Stimulated activated CD4-positive, alpha-beta T cell treated with anti-CD3 and anti-CD28 coated beads, Interleukin-4, amount 100 ng/mL, for 4 hours (primary cell): ENCODE measurements at regions not wholly inside any gene's neighbourhood (a gene's known extent, or its start where the extent isn't known, plus 50 kb on each side); places are given as distances from the start of the nearest gene placed in this dataset.

Source experiments
- DNase-seq, 2 experiments: peaks; one replicate each; pipeline ENCODE4 v3.0.0-alpha.2; 2020

DNA sequence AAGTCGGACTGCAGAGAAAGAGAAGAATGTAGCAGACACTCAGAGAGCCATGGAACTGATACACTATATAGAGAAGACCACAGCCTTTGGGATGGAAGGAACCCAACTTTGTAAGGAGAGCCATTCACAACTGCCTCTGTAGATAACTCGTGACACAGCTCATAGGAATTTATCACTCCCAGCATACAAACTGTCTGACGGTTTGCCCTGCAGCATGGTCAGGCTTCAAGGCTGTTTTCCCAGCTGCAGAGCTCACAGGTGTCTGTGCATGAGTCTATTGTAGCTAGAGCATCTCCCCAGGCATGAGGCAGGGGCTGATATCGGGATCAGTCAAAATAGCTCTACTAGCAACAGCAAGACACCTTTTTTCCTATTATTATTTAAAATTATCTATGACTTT, 130.5 kb upstream of the DTNBP1 start:
- no peak for DNase-seq

DNA sequence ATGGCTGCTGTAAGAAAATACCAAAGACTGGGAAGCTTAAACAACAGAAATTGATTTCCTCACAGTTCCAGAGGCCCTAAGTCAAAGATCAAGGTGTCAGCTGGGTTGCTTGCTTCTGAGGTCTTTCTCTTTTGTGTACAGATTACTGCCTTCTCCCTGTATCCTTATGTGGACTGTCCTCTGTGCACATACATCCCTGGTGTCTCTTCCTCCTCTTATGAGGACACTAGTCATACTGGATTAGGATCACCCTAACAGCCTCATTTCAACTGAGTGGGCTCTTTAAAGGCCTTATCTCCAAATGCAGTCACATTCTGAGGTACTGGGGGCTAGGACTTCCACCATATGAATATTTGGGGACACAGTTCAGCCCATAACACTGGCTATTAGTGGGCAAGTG, 130.0 kb upstream of the DTNBP1 start:
- DNase-seq: no peak

DNA sequence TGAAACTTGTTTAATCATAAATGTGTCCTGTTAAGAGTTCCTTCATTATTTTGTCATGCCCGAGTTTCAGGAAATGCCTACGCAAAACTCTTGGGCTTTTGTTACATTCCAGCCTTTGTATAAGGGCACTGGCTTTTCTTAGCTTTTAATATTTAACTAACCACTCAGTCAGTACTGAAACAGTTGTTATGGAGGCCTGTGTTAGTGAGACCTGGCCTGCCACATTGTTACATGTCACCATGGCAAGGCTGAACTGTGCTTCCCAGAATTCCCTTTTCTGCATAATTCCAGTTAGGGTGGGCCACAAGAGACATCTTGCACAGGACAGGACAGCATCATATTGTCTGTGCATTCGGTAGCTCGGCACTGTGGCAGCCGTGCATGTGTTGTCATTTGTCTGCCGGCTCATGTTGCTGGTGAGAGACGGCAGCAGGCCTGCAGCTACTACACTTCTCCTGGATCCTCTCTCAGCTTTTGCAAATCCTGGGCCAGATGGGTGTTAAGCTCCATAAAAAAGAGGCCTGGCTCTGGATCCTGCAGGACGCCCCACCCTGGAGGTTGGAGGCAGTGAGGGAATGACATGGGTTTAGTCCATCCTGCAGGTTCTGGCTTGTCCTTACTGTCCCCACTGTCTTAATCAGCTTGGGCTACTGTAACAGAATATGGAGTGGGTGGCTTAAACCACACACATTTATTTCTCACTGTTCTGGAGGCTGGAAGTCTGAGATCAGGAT, 128.8 kb upstream of the DTNBP1 start:
- DNase-seq: no peak

DNA sequence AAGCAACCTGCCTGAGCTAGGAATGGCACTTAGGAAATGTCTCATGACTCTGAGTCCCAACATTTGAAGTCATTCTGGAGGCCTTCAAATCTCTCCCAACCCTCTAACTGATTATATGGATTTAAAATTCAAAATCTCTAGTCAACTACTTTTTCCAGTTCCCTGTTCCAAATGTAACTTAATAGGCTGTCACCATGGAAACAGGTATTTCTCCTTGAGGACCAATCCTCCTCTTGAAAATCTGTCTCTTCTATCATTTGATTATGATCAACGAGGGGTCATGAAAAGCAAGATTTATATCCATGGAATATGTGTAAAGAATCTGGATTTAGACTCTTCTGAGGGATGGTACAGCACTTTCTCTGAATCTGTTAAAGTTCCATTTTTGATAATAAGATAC, 127.3 kb upstream of the DTNBP1 start:
- DNase-seq: no peak

DNA sequence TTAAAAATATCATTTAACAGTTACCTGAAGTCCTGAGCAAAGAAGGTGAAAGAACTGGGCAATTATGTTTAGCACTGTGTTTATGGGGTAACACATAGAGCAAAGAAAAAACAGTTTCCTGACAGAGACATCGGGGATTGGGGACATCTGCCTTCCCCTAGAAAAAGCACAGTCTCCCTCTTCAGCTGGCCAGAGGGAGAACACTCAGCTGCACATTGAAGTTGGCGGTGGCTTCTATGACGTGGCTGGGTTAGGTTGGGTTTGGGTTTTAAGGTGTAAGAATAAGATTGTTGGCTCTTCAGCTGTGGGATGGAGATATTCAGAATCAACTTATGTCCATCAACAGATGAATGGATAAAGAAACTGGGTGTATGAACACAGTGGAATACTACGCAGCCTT, 124.0 kb upstream of the DTNBP1 start:
- DNase-seq: no peak

DNA sequence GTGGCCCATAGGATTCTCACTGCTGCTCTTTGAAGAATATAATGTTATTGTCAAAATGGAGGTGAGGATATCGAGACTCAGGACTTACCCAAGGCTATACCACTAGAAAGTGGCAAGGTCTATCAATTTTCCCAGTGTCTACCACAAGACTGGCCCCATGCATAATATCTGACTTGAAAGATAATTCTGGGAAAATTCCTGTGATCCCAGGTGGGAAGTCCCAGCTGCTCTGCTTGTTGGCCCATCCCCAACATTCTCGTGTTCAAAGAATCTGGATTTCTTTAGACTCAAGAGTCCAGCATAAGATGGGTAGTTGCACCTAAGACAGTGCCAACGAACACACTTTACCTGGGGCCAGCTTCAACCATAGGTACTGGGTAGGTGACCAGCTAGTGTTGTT, 120.7 kb upstream of the DTNBP1 start:
- DNase-seq: no peak

DNA sequence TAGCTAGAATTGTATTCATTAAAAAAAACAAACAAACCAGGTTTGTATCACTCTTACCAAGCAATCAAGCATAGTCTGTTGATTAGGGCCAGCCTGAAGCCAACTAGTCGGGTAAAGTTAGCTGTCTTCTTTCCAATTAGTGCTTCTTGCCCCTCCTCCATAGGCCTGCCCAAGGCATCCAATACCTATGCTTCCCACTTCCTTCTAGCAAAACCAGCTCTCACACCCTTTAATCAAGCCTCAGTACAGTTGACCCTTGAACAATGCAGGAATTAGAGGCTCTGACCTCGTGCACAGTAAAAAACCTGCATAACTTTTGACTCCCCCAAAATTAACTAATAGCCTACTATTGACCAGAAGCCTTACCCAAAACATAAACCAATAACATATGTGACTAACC, 119.1 kb upstream of the DTNBP1 start:
- no peak for DNase-seq

DNA sequence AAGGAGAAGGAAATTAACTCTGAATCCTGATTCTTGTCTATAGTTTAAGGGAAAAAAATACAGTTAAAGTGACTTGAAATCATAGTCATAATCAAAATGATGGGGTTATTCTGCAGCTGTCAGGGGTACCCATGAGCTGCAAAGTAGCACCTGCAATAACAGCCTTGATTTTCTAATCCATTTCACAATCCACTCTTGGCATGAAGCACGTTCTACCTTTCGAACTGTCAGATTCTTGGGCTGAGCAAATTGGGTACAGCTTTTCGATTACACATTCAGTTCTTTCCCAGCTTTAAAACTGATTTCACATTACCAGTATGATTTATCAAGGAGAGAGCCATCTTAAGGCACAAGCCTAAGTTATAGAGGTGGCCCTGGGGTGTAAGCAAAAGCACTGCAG, 118.5 kb upstream of the DTNBP1 start:
- DNase-seq: no peak

DNA sequence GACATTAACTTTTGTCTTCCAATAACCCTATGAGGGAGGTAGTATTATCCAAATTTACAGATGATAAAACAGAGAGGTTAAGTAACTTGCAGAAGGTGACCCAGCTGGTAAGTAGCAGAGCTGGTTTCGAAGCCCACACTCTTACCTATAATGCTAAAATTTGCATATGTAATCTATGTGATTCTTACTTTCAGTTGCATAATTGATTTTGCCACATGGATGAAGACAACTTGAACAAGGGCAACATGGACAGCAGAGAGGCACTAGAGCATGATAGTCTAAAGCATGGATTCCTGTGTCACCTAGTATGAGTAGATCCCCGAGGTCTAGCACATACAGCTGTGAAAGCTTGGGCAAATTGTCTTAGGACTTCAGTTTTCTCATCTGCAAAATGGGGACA, 117.6 kb upstream of the DTNBP1 start:
- no peak for DNase-seq

DNA sequence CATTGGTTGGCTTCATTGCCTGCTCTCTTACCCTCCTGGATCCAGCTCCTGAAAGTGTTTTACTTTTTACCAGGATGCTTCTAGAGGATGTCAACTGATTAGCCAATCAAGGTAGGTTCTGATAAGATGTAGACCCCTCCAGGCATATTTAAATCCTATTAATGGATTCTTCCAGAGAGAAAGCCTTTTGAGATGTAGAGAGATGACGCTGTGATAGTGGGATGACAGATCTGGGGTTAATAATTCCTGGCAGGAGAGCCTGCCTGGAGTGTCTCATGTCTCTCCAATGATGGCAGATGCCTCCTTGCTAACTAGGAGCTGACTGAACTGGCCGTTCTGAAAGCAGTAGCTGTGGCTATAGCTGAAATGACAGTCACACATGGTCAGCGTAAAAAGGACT, 116.9 kb upstream of the DTNBP1 start:
- no peak for DNase-seq

DNA sequence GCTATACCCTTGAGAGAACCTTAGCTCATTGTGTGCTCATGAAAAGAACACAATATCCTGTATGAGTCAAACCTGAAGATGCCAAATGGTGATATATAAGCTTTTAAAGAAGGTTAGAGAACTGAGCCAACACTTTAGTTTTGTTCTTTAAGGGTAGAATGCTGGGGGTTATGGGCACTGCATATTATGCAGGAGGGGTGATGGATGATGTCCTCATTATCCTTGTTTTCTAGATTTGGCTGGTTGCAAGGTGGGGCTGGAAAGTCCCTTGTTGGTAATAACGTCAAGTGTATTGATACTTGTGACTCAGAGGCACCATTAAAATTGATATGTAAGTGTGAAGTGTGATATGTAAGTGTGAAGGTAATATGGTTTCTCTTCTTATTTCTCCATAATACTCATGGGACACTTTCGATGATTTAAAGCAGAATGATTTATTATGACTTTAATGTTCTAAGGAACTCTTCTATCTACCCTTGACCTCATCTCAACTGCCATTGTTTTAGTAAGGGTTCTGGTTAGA, 113.7 kb upstream of the DTNBP1 start:
- no peak for DNase-seq

DNA sequence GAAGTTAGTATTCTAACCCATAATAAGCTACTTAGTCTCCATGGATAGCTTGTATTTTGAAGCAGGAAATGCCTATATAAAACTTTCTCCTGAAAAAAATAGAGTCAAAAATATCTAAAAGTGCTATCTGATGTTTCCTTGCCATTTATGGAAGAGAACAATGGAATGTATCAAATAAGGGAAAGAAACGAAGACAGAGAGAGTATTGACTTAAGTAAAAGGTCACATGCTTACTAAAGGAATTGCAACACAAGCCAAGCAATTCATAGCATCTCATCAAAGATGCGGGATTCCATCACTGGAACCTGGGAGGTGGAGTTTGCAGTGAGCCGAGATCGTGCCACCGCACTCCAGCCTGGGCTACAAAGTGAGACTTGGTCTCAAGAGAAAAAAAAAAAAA, 112.9 kb upstream of the DTNBP1 start:
- DNase-seq: no peak

DNA sequence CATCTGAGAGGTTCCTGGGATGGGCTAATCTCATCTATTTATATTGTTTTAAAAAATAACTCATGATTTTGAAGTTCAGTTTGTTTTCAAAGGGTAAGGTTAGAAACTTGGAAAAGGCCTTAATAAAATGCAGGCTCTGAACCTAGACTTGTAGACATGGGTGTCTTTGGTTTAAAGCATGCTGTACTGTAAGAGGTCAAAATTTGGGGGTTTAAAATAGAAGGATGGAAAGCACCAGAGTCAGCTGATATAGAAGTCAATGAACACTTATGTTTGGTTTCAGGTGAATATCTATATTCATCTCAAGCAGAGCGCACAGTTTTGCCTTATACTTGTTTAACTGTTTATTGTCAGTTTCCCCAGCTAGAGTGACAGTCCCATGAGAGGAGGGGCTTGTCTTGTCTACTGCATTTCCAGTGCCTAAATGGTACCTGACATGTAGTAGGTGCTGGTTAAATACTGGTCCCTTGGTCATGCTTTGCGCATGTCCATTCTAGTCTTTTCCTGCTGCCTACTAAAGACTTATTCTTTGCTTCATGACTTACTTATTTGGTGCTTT, 112.3 kb upstream of the DTNBP1 start:
- no peak for DNase-seq

DNA sequence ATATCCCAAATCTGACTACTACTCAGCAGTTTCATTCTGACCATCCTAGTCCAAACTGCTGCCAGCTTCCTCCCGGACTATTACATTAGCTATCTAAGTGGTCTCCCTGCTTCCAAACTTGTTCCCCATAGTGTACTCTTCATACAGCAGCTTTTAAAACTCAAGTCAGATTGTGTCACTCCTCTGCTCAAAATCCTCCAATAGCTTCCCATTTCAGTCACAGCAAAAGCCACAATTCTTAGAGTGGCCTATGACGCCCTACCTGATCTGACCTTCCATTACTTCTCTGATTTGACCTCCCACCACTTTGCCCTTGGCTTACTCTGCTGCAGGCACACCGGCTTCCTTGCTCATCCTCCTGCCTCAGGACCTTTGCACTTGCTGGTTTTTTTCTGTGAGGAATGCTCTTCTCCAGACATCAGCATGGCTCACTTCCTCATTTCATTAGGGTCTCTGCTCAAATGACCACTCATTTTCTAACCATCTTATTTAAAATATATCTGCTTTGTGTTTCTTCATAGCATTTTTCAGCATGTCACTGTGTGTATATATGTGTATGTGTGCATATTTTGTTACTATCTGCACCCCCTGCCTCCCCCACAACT, 111.1 kb upstream of the DTNBP1 start:
- no peak for DNase-seq

DNA sequence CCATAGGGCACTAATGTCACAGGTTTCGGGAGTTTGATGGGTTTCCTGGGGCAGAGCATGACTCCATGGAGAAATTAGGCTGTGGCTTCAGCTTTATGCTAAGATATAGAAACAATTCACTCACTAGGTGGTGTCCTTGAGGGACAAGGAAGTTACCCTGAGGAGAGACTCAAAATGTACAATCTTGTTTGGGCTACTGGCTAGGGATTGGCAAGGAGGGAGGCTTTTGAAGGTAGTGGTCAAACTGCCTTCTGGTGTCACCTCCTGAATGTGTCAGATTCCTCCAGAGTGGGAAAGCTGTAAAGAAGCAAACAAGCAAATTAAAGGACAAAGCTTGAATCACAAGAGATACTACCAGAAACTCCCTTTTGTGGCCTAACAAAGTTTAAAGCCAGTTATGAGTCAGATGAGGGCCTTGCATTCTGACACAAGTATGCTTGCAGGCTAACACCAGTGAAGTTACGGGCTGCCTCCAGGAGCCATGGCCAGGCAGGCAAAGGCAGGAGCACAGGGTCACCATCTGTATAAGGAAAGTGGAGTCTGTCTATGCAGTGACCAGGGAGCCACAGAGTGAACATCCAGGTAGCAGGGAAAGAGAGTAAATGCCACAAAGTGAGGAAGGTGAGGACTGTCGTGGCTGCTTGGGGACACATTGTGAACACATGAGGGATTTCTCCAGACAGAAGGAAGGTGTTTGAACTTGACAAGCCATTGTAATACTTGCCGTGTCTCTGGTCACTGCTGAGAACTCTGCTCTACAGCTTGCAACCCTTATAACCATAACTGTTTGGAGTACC, 107.7 kb upstream of the DTNBP1 start:
- DNase-seq: no peak

DNA sequence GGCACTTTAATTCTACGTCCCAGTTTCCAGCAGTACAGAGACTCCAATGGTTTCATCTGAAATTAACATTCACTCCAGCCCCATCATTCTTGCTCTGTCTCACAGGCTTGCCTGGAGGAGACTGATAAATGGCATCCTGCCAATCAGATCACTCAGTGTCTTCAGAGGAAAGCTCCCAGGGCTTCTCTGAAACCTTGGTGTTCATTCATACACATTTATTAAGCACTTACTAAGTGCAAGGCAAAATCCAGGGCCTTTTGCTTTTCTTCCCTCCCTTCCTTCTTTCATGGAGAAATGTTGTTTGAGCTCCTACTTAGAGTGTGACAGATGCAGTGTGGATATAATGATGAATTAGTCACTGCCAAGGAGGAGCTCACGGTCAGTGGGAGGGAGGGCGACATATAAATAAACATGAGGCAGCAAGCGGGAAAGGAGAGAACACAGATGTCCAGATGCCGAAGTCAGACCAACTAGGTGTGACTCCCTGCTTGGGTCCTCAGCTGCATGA, 106.7 kb upstream of the DTNBP1 start:
- DNase-seq: no peak

DNA sequence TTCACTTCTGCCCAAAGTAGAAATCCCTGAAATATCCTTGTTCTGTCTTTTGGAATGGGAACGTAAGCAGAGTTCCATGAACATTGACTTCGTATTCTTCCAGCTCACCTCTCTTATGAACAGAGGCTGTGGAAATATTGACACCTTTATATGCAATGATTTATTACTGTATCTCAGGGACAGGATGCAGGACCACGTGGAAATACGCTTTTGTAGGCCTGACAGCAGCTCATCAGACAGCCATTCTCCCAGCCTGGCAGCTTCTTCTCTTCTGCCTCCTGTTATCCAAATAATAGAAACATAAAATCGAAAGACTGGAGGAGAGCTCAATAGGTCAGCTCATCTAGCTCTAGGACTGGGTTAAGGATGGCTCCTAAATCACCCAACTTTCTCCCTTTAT, 106.2 kb upstream of the DTNBP1 start:
- DNase-seq: no peak

DNA sequence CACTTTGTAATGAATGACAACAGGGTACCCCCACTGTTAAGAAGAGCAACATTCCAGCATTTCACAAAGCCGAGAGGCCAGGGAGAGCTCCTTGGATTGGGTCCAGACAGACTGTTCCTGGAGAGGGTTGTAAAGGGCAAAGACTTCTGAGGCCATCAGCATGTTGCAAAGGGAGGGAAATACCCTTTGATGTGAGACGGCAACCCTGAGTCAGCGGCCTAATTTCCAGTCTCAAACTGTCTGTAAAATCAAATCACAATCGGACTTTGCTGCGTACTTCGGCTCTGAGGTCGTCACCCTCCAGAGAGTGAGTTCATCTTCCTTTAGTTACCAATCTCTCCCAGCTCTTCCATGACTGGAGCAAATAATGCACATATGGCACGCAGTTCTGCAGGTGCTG, 101.0 kb upstream of the DTNBP1 start:
- no peak for DNase-seq

DNA sequence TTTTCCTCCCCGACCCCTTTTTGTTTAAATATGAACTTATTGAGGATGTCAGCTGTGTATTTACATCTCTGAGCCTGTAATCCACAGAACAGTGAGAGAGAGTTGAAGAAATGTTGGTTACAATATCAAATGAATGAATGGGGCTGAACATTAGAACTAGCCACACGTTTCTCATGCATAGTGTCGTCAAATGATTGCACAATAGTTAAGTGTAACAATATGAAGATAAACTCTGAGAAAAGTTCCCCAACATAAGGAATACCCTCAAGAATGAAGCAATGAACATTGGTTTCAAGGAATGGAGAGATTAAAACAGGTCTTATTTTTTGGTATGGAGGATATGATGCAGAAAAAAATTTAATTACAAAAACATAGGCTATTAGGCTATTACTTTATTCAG, 100.5 kb upstream of the DTNBP1 start:
- no peak for DNase-seq

DNA sequence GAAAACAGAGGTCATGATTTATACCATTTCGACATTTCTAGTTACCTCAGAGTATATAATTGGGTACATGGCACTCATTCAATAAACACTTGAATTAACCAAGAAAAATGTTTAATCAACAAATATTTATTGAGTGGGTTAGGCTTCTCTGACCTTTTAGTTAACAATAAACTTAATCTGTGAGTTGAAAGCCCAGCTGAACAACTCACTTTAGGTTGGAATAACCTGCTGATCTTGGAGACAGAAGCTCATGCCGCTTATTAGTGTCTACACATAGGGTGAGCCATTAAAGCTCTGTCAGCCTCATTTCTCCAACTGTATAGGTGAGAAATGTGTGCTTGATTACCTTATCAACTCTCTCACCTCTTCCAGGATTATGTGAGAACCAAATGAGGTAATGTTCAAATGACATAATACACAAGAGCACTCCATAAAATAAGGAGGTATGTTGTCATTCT, 98.2 kb upstream of the DTNBP1 start:
- DNase-seq: no peak

DNA sequence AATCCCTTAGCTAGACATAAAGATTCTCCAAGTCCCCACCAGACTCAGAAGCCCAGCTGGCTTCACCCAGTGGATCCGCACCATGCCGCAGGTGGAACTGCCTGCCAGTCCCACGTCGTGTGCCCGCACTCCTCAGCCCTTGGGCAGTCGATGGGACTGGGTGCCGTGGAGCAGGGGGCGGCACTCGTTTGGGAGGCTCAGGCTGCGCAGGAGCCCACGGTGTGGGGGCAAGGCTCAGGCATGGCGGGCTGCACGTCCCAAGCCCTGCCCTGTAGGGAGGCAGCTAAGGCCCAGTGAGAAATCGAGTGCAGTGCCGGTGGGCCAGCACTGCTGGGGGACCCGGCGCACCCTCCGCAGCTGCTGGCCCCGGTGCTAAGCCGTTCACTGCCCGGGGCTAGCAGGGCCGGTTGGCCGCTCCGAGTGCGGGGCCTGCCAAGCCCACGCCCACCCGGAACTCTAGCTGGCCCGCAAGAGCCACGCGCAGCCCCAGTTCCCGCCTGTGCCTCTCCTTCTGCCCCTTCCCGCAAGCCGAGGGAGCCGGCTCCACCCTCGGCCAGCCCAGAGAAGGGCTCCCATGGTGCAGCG, 95.9 kb upstream of the DTNBP1 start:
- no peak for DNase-seq

DNA sequence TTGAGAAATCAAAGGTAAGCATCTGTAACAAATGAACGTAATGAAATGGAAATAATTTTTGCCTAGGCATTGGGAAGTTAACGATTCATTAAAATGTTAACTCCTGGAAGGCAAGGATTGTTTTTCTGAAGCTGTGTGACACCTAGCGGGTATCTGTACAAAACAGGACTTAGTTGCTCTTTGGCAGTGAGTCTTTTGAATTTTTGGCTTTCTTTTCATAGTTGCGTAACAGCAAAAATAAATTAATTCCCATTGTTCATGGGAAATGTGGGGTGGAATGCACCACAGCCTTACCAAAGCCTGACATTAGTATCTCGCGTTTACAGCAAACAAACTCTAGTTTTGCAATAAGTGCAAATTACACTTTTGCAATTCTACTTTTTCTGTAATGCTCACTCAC, 92.7 kb upstream of the DTNBP1 start:
- DNase-seq: no peak

DNA sequence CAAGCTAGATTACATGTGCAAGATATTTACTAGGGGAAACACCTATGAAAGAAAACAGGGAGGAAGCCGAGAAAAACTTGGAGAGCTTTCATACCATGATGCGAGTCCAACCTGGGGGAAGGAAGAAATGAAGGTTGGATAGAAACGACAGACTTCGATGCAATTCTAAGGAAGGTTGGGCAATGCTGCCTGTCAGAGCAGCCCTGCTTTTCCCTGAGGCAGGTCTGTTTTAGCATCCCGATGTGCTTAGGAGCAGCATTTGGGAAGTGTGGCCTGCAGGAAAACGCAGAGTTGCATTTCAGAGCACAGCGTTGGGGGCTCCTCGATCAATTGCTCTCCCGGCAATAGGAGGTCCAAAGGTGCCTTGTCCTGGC, 91.9 kb upstream of the DTNBP1 start:
- DNase-seq: no peak
